Gastrocnemius medialis (tissue), 4 donors: ENCODE measurements at regions not wholly inside any gene's neighbourhood (a gene's known extent, or its start where the extent isn't known, plus 50 kb on each side); places are given as distances from the start of the nearest gene placed in this dataset.

Source experiments
- POLR2A ChIP-seq, 2 donors: fragments of 450-650 bp; IDR thresholded peaks; one replicate each; pipeline ENCODE4 v1.6.1; 2017; ENCODE audit warnings: antibody characterized with exemption in 2 of 2, mild to moderate bottlenecking in 2 of 2, moderate library complexity in 2 of 2
- TF ChIP-seq, protein P1 (sequence below), 5 experiments: fragments of 450-650 bp in 3 of 5; fragments of 200-600 bp in 2 of 5; sonication (generic) in 2 of 5; IDR thresholded peaks in 4 of 5; conservative IDR thresholded peaks in 1 of 5; 1 replicate in 4 of 5; 2 replicates in 1 of 5; pipeline ENCODE4 v1.5.1; 2016 to 2019; ENCODE audit warnings: antibody characterized with exemption in 5 of 5, mild to moderate bottlenecking in 3 of 5, moderate library complexity in 3 of 5

- TF ChIP-seq POLR2A (IDR thresholded peaks at IDR 0.05) = no peak
- TF ChIP-seq, protein P1, sequence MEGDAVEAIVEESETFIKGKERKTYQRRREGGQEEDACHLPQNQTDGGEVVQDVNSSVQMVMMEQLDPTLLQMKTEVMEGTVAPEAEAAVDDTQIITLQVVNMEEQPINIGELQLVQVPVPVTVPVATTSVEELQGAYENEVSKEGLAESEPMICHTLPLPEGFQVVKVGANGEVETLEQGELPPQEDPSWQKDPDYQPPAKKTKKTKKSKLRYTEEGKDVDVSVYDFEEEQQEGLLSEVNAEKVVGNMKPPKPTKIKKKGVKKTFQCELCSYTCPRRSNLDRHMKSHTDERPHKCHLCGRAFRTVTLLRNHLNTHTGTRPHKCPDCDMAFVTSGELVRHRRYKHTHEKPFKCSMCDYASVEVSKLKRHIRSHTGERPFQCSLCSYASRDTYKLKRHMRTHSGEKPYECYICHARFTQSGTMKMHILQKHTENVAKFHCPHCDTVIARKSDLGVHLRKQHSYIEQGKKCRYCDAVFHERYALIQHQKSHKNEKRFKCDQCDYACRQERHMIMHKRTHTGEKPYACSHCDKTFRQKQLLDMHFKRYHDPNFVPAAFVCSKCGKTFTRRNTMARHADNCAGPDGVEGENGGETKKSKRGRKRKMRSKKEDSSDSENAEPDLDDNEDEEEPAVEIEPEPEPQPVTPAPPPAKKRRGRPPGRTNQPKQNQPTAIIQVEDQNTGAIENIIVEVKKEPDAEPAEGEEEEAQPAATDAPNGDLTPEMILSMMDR (IDR thresholded peaks at IDR 0.05 in 4 of 5, conservative IDR thresholded peaks at IDR 0.05 in 1 of 5) = no peak
Observed at GRCh38 chr17:49910094-49910857, 58.7 kb upstream of the DLX4 start.
